Activated T-cell treated with anti-CD3 and anti-CD28 coated beads for 48 hours (primary cell): ENCODE measurements at regions not wholly inside any gene's neighbourhood (a gene's known extent, or its start where the extent isn't known, plus 50 kb on each side); places are given as distances from the start of the nearest gene placed in this dataset.

Source experiments
- DNase-seq: peaks from one replicate; pipeline ENCODE4 v3.0.0-alpha.2; 2020; ENCODE audit warnings: low read depth

DNA sequence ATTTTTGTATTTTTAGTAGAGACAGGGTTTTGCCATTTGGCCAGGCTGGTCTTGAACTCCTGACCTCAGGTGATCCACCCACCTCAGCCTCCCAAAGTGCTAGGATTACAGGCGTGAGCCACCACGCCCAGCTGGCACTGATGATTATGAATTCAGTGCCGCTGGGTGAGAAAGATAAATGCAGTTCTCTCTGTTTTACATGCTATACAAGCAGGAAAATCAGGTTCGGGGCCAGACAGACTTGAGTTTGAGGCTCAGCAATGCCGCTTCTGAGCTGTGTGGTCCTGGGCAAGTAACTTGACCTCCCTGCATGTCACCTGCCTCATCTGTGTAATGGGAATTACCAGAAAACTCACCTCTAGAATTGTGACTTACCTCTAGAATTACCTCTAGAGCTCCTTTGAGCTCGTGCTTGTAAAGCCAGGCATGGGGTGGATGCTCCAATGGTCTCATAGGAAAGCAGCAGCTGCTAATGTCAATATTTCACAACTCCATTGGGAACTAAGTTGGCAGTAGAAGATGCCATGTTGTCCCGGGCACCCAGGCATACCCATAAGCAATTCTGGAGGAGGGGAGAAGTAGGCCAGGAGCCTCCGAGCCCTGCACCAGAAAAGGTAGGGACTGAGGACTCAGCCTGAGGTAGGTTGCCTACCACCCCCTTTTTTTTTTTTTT, 119.8 kb upstream of the SLC25A33 start:
- DNase-seq = no peak

DNA sequence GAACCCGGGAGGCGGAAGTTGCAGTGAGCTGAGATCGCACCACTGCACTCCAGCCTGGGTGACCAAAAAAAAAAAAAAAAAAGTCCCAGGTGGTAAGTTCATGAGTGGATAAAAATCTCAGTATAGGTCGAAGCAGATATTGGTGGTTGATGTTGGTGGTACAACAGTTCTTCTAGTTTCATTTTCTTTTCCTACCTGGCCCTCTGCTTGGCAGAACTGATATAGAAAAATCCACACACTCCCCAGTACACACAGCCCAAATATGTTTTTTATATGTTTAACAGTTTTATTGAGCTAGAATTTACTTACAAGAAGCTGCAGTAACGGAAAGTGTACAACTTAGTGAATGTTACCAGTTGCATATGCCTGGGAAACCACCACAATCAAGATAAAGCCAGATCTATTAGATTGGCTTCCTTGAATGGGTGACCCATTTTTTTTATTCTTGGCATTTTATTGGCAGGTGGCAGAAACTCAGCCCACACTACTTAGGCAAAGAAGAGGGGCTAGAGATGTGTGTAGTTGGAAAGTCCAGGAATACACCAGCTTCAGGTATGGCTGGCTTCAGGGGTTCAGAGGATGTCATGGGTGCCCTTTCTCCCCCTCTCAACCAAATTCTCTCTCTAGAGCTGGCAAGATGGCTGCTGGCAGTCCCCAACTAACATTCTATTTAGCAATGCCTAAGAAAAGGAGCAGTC, 118.3 kb upstream of the SLC25A33 start:
- DNase-seq = no peak

DNA sequence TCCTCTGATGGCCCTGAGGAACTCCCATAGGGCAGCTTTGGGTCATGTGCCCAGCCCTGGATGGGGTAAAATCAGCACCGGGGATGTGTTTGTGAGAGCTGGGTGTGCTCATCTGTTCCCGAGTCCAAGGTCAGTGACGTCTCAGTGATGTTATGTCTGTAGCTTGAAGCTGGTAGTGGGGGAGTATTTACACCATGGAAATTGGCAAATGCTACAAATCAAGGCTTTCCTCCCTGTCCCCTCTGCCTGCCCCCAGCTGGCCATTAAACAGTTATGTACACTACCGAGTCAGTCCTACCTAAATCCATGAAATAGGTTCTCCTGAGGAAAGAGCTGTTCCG, 117.8 kb upstream of the SLC25A33 start:
- DNase-seq = no peak

- no peak for DNase-seq
Observed at GRCh38 chr1:9422321-9422720, 116.9 kb upstream of the SLC25A33 start.

DNA sequence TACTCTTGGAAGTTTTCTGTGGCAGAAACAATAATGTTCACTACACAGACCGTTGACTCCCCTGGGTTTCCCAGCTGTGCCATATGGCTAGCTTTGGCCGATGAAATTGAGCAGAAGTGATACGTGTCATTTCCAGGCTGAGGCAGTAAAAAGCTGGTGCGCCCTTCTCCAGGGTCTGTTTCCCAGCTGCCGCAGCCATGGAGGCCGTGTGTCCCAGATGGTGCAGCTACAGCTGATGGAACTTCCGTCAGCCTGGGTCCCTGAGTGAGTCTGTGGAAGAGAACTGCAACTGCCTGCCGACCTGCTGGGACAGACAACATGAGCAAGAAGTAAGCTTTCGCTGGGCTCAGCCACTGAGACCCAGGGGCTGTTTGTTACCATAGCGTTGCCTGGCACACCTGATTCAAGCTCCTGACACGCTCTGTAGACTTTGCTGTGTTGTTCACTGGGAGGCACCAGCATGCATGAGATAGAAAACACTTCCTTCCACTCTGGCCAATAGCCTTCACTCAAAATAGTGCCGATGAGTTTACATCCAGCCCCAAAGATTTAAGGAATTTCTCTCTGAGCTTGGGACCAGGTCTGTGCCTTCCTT, 116.3 kb upstream of the SLC25A33 start:
- no peak for DNase-seq

- no peak for DNase-seq
Observed at GRCh38 chr1:9424261-9424660, 115.0 kb upstream of the SLC25A33 start.

DNA sequence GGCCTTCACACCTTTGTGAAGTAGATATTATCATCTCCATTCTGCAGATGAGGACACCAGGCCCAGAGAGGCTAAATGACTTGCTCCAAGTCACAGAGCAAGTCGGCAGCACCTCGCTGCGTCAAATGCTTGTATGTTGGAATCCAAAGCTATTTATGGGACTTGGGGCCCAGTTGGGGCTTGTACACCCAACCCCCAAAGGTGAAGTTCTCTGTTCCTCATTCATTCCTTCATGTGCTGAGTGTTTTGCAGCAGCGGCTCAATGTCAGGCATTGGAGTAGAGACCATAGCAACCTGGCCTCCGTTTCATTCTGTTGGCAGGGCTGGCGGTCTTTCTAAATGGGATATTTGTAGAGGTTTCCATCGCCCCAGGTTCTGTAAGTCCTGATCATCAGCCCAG, 113.4 kb upstream of the SLC25A33 start:
- no peak for DNase-seq

GRCh38 chr1:9426291-9426711, 113.0 kb upstream of the SLC25A33 start:
- peak; percentile 56 for DNase-seq

DNA sequence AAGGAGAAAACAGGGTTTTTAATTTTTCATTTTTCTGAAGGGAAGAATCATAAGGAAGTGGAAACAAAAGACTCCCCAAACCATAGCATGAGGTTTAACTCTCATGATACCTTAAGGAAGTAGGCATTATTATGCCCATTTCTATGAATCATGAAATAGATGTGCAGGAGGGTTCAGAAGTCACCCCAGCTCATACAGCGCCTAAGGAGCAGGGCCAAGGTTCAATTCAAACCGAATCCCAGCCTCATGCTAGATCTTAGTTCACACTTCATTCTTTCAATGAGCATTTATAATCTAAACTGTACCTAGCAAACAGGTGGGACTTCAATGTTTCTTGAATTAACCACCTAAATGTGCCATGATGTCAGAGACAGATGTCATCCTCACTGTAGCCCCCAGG, 111.9 kb upstream of the SLC25A33 start:
- no peak for DNase-seq

DNA sequence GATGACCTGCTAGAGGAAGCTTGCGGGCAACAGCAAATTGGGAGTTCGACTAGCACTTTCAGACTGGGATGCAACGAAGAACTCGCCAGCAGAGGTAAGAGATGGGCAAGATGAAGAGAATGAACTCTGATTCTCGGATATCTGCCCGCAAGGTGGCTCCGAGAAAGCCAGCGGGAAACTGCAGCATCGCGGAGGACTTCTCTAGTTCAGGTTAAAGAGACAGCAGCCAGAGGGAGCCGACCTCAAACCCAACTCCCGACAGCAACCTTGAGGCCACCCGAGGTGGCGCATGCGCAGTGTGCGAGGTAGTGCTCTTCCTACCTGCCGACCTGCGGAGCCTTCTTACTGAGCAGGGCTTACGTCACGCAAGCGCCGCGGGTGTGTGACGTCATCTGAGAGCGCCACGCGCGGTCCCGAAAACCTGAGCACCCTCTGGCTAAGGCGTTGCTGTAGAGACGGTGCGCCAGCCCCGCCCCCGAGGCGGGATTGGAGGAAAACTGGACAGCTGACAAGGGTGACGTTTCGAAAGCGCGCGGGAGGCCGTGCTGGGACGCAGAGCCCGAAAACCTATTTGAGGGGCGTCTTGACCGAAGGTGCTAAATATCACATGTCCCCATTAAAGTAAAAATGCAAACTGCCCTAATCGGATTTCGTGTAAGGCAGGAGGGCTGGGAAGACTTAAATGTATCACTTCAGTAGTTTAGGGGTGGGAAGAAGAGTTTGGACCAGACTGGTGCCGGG, 110.5 kb upstream of the SLC25A33 start:
- DNase-seq = peak; percentile 100

DNA sequence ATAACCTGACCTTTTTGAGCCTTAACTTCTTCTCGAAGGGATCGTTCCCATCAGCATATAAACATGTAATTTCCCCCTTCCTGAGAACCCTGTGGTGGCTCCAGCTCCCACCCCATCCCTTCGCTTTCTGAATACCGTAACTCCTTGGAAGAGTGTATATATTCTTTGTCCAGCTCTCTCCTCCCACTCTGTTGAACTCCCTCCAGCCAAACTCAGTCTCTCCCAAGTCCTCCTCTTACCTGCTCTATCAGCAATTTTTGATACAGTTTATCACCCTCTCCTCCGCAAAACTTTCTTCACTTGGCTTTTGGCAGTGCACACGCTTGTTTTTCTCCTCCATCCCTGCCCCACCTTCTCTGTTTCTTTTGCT, 109.9 kb upstream of the SLC25A33 start:
- no peak for DNase-seq

GRCh38 chr1:9434247-9435152, 104.8 kb upstream of the SLC25A33 start:
- no peak for DNase-seq

GRCh38 chr1:9435153-9435636, 104.1 kb upstream of the SLC25A33 start:
- no peak for DNase-seq

GRCh38 chr1:9435854-9436640, 103.2 kb upstream of the SLC25A33 start:
- no peak for DNase-seq

DNA sequence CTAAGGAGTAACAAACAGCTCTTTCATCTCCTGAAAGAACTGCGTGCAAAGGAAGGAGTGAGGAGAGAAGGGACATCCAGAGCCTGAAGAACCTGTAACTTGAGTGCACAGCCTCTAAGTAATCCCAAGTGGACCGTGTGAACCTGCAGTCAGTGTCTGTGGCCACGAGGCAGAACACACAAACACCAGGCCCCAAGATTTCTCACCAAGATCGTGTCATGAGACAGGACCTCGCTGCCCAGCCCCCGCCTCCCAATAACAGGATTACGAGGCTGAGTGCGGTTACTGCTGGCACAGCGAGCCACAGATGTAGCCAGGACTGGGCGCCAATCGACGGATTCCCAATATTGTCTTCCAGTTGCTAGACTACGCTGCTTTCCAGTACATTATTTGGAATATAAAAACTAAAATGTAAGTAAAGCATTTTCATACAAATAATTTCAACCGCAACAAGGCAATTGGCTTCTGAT, 101.3 kb upstream of the SLC25A33 start:
- DNase-seq = no peak

DNA sequence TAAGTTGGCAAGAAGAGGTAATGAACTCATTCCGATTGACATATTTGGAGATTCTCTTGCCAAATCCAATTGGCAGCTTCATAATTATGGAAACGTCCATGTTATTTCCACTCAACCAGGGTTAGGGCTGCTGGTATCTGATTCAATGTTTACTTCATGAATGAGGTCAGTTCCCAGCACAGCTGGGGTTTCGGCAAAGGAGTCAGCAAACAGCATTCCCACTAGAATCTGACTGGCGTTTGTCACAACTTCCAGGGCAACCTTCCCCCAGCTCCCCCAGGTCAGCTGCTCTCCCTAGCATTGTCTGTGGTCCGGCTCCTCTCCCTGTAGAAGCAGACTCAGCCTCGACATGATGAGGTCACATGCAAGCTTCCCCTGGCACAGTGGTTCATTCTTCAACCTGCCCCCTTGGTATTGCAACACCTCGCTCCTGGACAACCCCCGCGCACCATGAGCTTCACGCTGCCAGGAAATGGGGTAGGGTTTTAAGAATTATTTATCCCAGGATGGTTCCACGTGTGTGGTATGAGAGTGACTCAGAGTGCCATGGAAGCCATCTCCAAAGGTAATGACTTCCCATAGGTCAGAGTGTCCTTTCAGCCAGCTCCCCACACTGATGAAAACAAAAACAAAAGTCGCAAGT, 100.7 kb upstream of the SLC25A33 start:
- no peak for DNase-seq

DNA sequence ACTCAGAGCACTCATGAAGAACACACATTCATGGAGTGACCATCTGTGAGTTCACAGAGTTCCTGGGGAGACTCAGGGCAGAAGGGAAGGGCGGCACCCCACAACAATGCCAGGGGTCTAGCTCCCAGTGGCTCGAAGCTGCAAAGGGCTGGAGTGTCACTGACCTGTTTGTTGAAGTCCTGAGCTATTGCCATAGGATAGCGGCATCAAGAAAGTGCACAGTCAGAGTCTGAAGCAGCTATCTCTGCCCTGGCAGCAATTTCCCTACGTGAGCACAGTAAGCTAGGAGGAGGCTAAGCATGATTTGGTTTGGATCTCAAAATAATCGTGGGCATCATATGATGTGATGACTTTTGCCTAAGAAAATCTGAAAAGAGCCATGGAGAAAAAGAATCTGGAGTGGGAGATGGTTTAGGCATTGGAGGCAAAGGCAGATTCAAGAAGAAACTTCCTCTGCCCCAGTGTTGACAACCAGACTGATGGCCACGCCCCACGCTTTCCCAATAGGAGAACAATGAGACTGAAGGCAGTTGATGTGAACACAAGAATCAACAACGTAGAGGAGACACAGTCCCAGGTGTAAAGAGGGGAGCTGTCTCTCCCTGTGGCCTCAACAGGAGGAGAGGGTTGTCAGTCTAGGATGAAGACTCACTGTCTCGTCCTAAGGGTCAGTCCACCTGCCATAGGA, 100.0 kb upstream of the SLC25A33 start:
- DNase-seq = no peak

- no peak for DNase-seq
Observed at GRCh38 chr1:9440261-9440660, 99.0 kb upstream of the SLC25A33 start.

DNA sequence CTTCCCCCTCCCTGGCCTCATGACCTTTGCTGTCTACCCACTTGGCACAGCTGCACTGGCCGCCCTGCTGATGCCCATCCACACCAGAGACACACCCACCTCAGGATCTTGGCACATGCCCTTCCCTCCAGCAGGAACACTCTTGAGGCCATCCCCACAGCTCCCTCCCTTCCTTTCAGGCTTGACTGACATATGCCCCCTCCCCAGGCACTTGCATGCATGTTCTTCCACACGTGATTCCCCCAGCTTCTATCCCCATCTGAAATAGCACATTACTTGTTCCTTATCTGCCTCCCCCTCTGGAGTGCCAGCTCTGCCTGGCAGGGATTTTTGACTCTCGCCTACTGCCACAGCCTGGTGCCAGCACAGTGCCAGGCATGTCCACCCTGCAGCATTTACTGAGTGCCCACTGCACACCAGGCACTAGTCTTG, 98.5 kb upstream of the SLC25A33 start:
- no peak for DNase-seq
